Parathyroid adenoma (tissue), 2 donors: ENCODE measurements at regions not wholly inside any gene's neighbourhood (a gene's known extent, or its start where the extent isn't known, plus 50 kb on each side); places are given as distances from the start of the nearest gene placed in this dataset.

ENCODE experiments used
- H2AFZ ChIP-seq: fragments of 300-600 bp; sonication (generic); one replicate; pipeline ENCODE4 v1.7.0; 2017; ENCODE audit warnings: antibody characterized with exemption, mild to moderate bottlenecking
- H3K27ac ChIP-seq: fragments of 300-600 bp; sonication (generic); one replicate; pipeline ENCODE4 v1.7.0; 2017
- H3K27me3 ChIP-seq: fragments of 300-600 bp; sonication (generic); one replicate; pipeline ENCODE4 v1.7.0; 2017; ENCODE audit warnings: low read length; ENCODE audit not compliant: control insufficient read depth, insufficient read depth
- H3K36me3 ChIP-seq: fragments of 300-600 bp; sonication (generic); one replicate; pipeline ENCODE4 v1.7.0; 2017; ENCODE audit warnings: low read length; ENCODE audit not compliant: control insufficient read depth, insufficient read depth
- H3K4me1 ChIP-seq: fragments of 300-600 bp; sonication (generic); one replicate; pipeline ENCODE4 v1.7.0; 2017; ENCODE audit warnings: control low read depth
- H3K4me2 ChIP-seq: fragments of 300-600 bp; sonication (generic); one replicate; pipeline ENCODE4 v1.7.0; 2017; ENCODE audit warnings: low read length
- H3K4me3 ChIP-seq: fragments of 300-600 bp; sonication (generic); one replicate; pipeline ENCODE4 v1.7.0; 2017; ENCODE audit warnings: low read depth, low read length
- H3K79me2 ChIP-seq: fragments of 300-600 bp; sonication (generic); one replicate; pipeline ENCODE4 v1.7.0; 2017; ENCODE audit warnings: control low read depth
- H3K9ac ChIP-seq: fragments of 300-600 bp; sonication (generic); one replicate; pipeline ENCODE4 v1.7.0; 2017; ENCODE audit warnings: mild to moderate bottlenecking
- H3K9me3 ChIP-seq: fragments of 300-600 bp; sonication (generic); one replicate; pipeline ENCODE4 v1.7.0; 2017; ENCODE audit warnings: low read length; ENCODE audit not compliant: control insufficient read depth
- CTCF ChIP-seq: fragments of 300-600 bp; sonication (generic); IDR thresholded peaks from one replicate; pipeline ENCODE4 v1.7.0; 2017; ENCODE audit warnings: antibody characterized with exemption, mild to moderate bottlenecking
- donor health status: primary hyperparathyroidism.

- H3K9ac ChIP-seq, result no peak overlapping the region
- no peaks in the 10 kb centered on the region for H3K27me3 ChIP-seq
- H3K4me1 ChIP-seq, result peaks cover 16% of the 10 kb centered on the region
- H3K9me3 ChIP-seq, result no peaks in the 10 kb centered on the region
- no peak overlapping the region for H2AFZ ChIP-seq
- H3K4me3 ChIP-seq, result no peak overlapping the region
- H3K79me2 ChIP-seq, result peaks cover 2% of the 10 kb centered on the region
- no peaks in the 10 kb centered on the region for H3K36me3 ChIP-seq
- TF ChIP-seq CTCF, result no peak
- no peak overlapping the region for H3K27ac ChIP-seq
- H3K4me2 ChIP-seq, result no peak overlapping the region
These were observed 112.6 kb upstream of the CPEB4 start for GRCh38 chr5:173775261-173776197.

GRCh38 chr5:173777149-173777548 is 111.0 kb upstream of the CPEB4 start:
- H3K9ac ChIP-seq, result no peak overlapping the region
- H3K27ac ChIP-seq, result no peak overlapping the region
- TF ChIP-seq CTCF, result no peak
- peaks cover 18% of the 10 kb centered on the region for H3K4me1 ChIP-seq
- H3K36me3 ChIP-seq, result no peaks in the 10 kb centered on the region
- peak overlapping the region; percentile 14 for H2AFZ ChIP-seq
- H3K9me3 ChIP-seq, result no peaks in the 10 kb centered on the region
- H3K27me3 ChIP-seq, result no peaks in the 10 kb centered on the region
- H3K4me3 ChIP-seq, result no peak overlapping the region
- no peak overlapping the region for H3K4me2 ChIP-seq
- peaks cover 2% of the 10 kb centered on the region for H3K79me2 ChIP-seq

GRCh38 chr5:173777674-173778073 is 110.5 kb upstream of the CPEB4 start:
- Histone ChIP-seq H3K9ac (no peak overlapping the region), H3K27me3 (no peaks in the 10 kb centered on the region), H3K9me3 (no peaks in the 10 kb centered on the region), H3K79me2 (peaks cover 2% of the 10 kb centered on the region), H2AFZ (no peak overlapping the region), H3K4me2 (no peak overlapping the region), H3K36me3 (no peaks in the 10 kb centered on the region), H3K4me1 (peaks cover 17% of the 10 kb centered on the region), H3K27ac (no peak overlapping the region), H3K4me3 (no peak overlapping the region)
- TF ChIP-seq CTCF, result no peak

GRCh38 chr5:173778152-173778782 is 109.9 kb upstream of the CPEB4 start:
- H3K4me3 ChIP-seq, result no peak overlapping the region
- H3K9ac ChIP-seq, result no peak overlapping the region
- H3K9me3 ChIP-seq, result no peaks in the 10 kb centered on the region
- H3K79me2 ChIP-seq, result peaks cover 2% of the 10 kb centered on the region
- H2AFZ ChIP-seq, result no peak overlapping the region
- no peak overlapping the region for H3K4me2 ChIP-seq
- no peaks in the 10 kb centered on the region for H3K27me3 ChIP-seq
- no peak for TF ChIP-seq CTCF
- peaks cover 17% of the 10 kb centered on the region for H3K4me1 ChIP-seq
- H3K27ac ChIP-seq, result no peak overlapping the region
- no peaks in the 10 kb centered on the region for H3K36me3 ChIP-seq
